Forelimb muscle (tissue), 1 donor: ENCODE measurements at regions not wholly inside any gene's neighbourhood (a gene's known extent, or its start where the extent isn't known, plus 50 kb on each side); places are given as distances from the start of the nearest gene placed in this dataset.
"Not testable (repeated sequence)": the region's sequence is repeated elsewhere in the genome, so short reads cannot be mapped to it uniquely, and the experiment has no call there.

Source experiments
- DNase-seq: peaks from one replicate; pipeline ENCODE4 v3.0.0-alpha.2; 2013; ENCODE audit warnings: low read depth

GRCh38 chr2:38147333-38148121 lies 71.6 kb upstream of the CYP1B1 start:
- DNase-seq: no peak

- DNase-seq: no peak
Measured at GRCh38 chr2:38146907-38147307, 71.0 kb upstream of the CYP1B1 start.

- no peak for DNase-seq
Measured at GRCh38 chr2:38146275-38146906, 70.4 kb upstream of the CYP1B1 start.

GRCh38 chr2:38145236-38145635 lies 69.3 kb upstream of the CYP1B1 start:
- DNase-seq: no peak

GRCh38 chr2:38142627-38143026 lies 66.7 kb upstream of the CYP1B1 start:
- no peak for DNase-seq

GRCh38 chr2:38141501-38141900 lies 65.5 kb upstream of the CYP1B1 start:
- DNase-seq: no peak

GRCh38 chr2:38138996-38139395 lies 63.0 kb upstream of the CYP1B1 start:
- no peak for DNase-seq

GRCh38 chr2:38138419-38138818 lies 62.5 kb upstream of the CYP1B1 start:
- no peak for DNase-seq

- not testable (repeated sequence) for DNase-seq
Measured at GRCh38 chr2:38137958-38138357, 62.0 kb upstream of the CYP1B1 start.

- no peak for DNase-seq
Measured at GRCh38 chr2:38131676-38132075, 55.7 kb upstream of the CYP1B1 start.

GRCh38 chr2:38130876-38131275 lies 54.9 kb upstream of the CYP1B1 start:
- no peak for DNase-seq

GRCh38 chr2:38129987-38130386 lies 54.0 kb upstream of the CYP1B1 start:
- no peak for DNase-seq

GRCh38 chr2:38129481-38129880 lies 53.5 kb upstream of the CYP1B1 start:
- DNase-seq: no peak

GRCh38 chr2:38128653-38129052 lies 52.7 kb upstream of the CYP1B1 start:
- no peak for DNase-seq

GRCh38 chr2:38127277-38127676 lies 51.3 kb upstream of the CYP1B1 start:
- no peak for DNase-seq

GRCh38 chr2:38125842-38126241 lies 49.9 kb upstream of the CYP1B1 start:
- no peak for DNase-seq
